Neural progenitor cell (in vitro differentiated cells): ENCODE measurements at regions not wholly inside any gene's neighbourhood (a gene's known extent, or its start where the extent isn't known, plus 50 kb on each side); places are given as distances from the start of the nearest gene placed in this dataset.

Source experiments
- CTCF ChIP-seq: fragments of 200-600 bp; sonication (generic); IDR thresholded peaks from 2 replicates; pipeline ENCODE4 v1.5.1; 2017; ENCODE audit warnings: antibody characterized with exemption, mild to moderate bottlenecking
- EZH2 ChIP-seq: fragments of 200-600 bp; sonication (generic); IDR thresholded peaks from 2 replicates; pipeline ENCODE4 v1.6.1; 2017; ENCODE audit warnings: antibody characterized with exemption, mild to moderate bottlenecking, moderate library complexity
- EZH2phosphoT487 ChIP-seq: fragments of 200-600 bp; sonication (generic); IDR thresholded peaks from 2 replicates; pipeline ENCODE4 v1.6.1; 2017; ENCODE audit warnings: antibody characterized with exemption

- TF ChIP-seq CTCF (no peak), EZH2phosphoT487 (no peak), EZH2 (no peak)
These were observed 259.0 kb downstream of the ADRA2A start for GRCh38 chr10:111335826-111336225.
